ENCODE measurements at regions not wholly inside any gene's neighbourhood (a gene's known extent, or its start where the extent isn't known, plus 50 kb on each side); places are given as distances from the start of the nearest gene placed in this dataset.
"Not testable (repeated sequence)": the region's sequence is repeated elsewhere in the genome, so short reads cannot be mapped to it uniquely, and the experiment has no call there.

- DNase-seq (ENCODE audit: low spot score): no peak
Measured at GRCh38 chr12:124652661-124653060, 85.2 kb upstream of the NCOR2 start.

- no peak for DNase-seq (ENCODE audit: low spot score)
Measured at GRCh38 chr12:124651516-124652273, 84.3 kb upstream of the NCOR2 start.

GRCh38 chr12:124650912-124651311, 83.5 kb upstream of the NCOR2 start:
- no peak for DNase-seq (ENCODE audit: low spot score)

GRCh38 chr12:124648710-124649384, 81.4 kb upstream of the NCOR2 start:
- no peak for DNase-seq (ENCODE audit: low spot score)

- DNase-seq (ENCODE audit: low spot score): no peak
Measured at GRCh38 chr12:124647316-124647715, 79.9 kb upstream of the NCOR2 start.

GRCh38 chr12:124646385-124647230, 79.2 kb upstream of the NCOR2 start:
- DNase-seq (ENCODE audit: low spot score): no peak

- DNase-seq (ENCODE audit: low spot score): no peak
Measured at GRCh38 chr12:124645530-124646244, 78.3 kb upstream of the NCOR2 start.

GRCh38 chr12:124643768-124644167, 76.4 kb upstream of the NCOR2 start:
- DNase-seq (ENCODE audit: low spot score): not testable (repeated sequence)

GRCh38 chr12:124642105-124642504, 74.7 kb upstream of the NCOR2 start:
- DNase-seq (ENCODE audit: low spot score): no peak

GRCh38 chr12:124641591-124641990, 74.2 kb upstream of the NCOR2 start:
- DNase-seq (ENCODE audit: low spot score): no peak

GRCh38 chr12:124640056-124640455, 72.6 kb upstream of the NCOR2 start:
- no peak for DNase-seq (ENCODE audit: low spot score)

GRCh38 chr12:124639122-124639806, 71.9 kb upstream of the NCOR2 start:
- no peak for DNase-seq (ENCODE audit: low spot score)

GRCh38 chr12:124637581-124637981, 70.2 kb upstream of the NCOR2 start:
- no peak for DNase-seq (ENCODE audit: low spot score)

GRCh38 chr12:124637163-124637562, 69.8 kb upstream of the NCOR2 start:
- DNase-seq (ENCODE audit: low spot score): no peak

- DNase-seq (ENCODE audit: low spot score): no peak
Measured at GRCh38 chr12:124636138-124636978, 68.9 kb upstream of the NCOR2 start.

GRCh38 chr12:124635316-124635715, 67.9 kb upstream of the NCOR2 start:
- DNase-seq (ENCODE audit: low spot score): no peak

- DNase-seq (ENCODE audit: low spot score): no peak
Measured at GRCh38 chr12:124633365-124634362, 66.3 kb upstream of the NCOR2 start.

- no peak for DNase-seq (ENCODE audit: low spot score)
Measured at GRCh38 chr12:124632519-124632984, 65.1 kb upstream of the NCOR2 start.

GRCh38 chr12:124631681-124632256, 64.4 kb upstream of the NCOR2 start:
- no peak for DNase-seq (ENCODE audit: low spot score)
